Kidney epithelial cell (primary cell): ENCODE measurements at regions not wholly inside any gene's neighbourhood (a gene's known extent, or its start where the extent isn't known, plus 50 kb on each side); places are given as distances from the start of the nearest gene placed in this dataset.

Experiments used
- DNase-seq: peaks from one replicate; pipeline ENCODE4 v3.0.0-alpha.2; 2010; ENCODE audit warnings: low read depth
- H3K27me3 ChIP-seq: 2 replicates; pipeline ENCODE4 v1.6.0; 2011; ENCODE audit warnings: low read length; ENCODE audit not compliant: control insufficient read depth, insufficient read depth
- H3K36me3 ChIP-seq: 2 replicates; pipeline ENCODE4 v1.5.1; 2011; ENCODE audit warnings: low read length; ENCODE audit not compliant: control insufficient read depth, insufficient read depth
- H3K4me3 ChIP-seq: 2 replicates; pipeline ENCODE4 v1.5.1; 2011; ENCODE audit warnings: low read depth, mild to moderate bottlenecking, control low read depth, low read length
- TF ChIP-seq, protein P1 (sequence below): IDR thresholded peaks from 2 replicates; pipeline ENCODE4 v1.5.1; 2011; ENCODE audit warnings: mild to moderate bottlenecking, moderate library complexity, low read length, control low read depth, inconsistent platforms; ENCODE audit not compliant: insufficient read depth, poor library complexity, severe bottlenecking

- H3K27me3 ChIP-seq, result no peaks in the 10 kb centered on the region
- H3K36me3 ChIP-seq, result no peaks in the 10 kb centered on the region
- TF ChIP-seq, protein P1, sequence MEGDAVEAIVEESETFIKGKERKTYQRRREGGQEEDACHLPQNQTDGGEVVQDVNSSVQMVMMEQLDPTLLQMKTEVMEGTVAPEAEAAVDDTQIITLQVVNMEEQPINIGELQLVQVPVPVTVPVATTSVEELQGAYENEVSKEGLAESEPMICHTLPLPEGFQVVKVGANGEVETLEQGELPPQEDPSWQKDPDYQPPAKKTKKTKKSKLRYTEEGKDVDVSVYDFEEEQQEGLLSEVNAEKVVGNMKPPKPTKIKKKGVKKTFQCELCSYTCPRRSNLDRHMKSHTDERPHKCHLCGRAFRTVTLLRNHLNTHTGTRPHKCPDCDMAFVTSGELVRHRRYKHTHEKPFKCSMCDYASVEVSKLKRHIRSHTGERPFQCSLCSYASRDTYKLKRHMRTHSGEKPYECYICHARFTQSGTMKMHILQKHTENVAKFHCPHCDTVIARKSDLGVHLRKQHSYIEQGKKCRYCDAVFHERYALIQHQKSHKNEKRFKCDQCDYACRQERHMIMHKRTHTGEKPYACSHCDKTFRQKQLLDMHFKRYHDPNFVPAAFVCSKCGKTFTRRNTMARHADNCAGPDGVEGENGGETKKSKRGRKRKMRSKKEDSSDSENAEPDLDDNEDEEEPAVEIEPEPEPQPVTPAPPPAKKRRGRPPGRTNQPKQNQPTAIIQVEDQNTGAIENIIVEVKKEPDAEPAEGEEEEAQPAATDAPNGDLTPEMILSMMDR, result no peak
- DNase-seq, result no peak
- H3K4me3 ChIP-seq, result no peak overlapping the region
These were observed 169.9 kb downstream of the SHANK2 start for GRCh38 chr11:71082454-71082853.

- DNase-seq, result no peak
- Histone ChIP-seq H3K4me3 (no peak overlapping the region), H3K36me3 (no peaks in the 10 kb centered on the region), H3K27me3 (no peaks in the 10 kb centered on the region)
- TF ChIP-seq, protein P1, result no peak
These were observed 170.6 kb downstream of the SHANK2 start for GRCh38 chr11:71081704-71082230.

GRCh38 chr11:71080239-71081097 is 171.9 kb downstream of the SHANK2 start:
- Histone ChIP-seq H3K4me3 (no peak overlapping the region), H3K36me3 (no peaks in the 10 kb centered on the region), H3K27me3 (no peaks in the 10 kb centered on the region)
- peak; percentile 45 for DNase-seq
- TF ChIP-seq, protein P1, result peak; percentile 95

DNA sequence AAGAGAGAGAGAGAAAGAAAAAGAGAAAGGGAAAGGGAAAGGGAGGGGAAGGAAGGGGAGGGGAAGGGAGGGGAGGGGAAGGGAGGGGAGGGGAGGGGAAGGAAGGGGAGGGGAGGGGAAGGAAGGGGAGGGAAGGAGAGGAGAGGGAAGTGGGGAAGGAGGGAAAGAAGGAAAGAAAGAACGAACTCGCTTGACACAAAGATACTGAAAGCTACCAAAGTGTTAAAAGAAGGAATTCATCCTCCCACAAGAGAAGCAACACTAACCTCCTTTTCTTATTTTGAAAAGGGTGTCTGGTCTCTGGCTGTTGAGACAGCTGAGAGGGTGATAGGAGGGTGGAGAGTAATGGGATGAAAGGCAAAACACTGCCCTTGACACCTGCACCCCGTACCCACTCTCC is 172.6 kb downstream of the SHANK2 start:
- no peak for DNase-seq
- Histone ChIP-seq H3K4me3 (no peak overlapping the region), H3K27me3 (no peaks in the 10 kb centered on the region), H3K36me3 (no peaks in the 10 kb centered on the region)
- TF ChIP-seq, protein P1, result no peak

DNA sequence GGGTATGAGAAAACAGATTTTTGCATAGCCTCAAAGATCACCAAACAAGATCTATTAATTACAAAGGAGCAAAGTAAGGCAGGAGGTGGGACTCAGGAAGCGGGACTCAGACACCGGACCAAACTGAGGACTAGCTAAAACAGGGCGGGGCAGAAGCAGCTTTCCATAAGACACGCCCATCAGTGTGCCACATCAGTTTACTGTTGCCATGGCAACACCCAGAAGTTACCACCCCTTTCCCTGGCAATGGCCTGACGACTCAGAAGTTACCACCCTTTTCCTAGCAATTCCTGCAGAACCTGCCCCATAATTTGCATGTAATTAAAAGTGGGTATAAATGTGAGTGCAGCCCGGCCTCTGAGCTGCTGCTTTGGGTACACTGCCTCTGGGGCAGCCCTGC is 173.9 kb downstream of the SHANK2 start:
- DNase-seq, result no peak

More for the DNA sequence above, 173.9 kb downstream of the SHANK2 start:
- Histone ChIP-seq H3K36me3 (no peaks in the 10 kb centered on the region), H3K4me3 (no peak overlapping the region), H3K27me3 (no peaks in the 10 kb centered on the region)
- TF ChIP-seq, protein P1, result no peak
